Naive thymus-derived CD4-positive, alpha-beta T cell (primary cell): ENCODE measurements at regions not wholly inside any gene's neighbourhood (a gene's known extent, or its start where the extent isn't known, plus 50 kb on each side); places are given as distances from the start of the nearest gene placed in this dataset.

Experiments used
- ATAC-seq: fragments of 150-1000 bp; cut with Tn5 transposase; 2 replicates; pipeline ENCODE4 v1.10.0; 2021; ENCODE audit warnings: mild to moderate bottlenecking, moderate library complexity
- CTCF ChIA-PET: fragments of 350-600 bp; sonication (Branson Sonifier 250); formaldehyde crosslinking; loops from one replicate; lab custom pipeline; 2021; ENCODE audit warnings: antibody characterized with exemption; lab: Charles Lee
- POLR2A ChIA-PET: fragments of 350-600 bp; sonication (Branson Sonifier 250); formaldehyde crosslinking; loops from one replicate; lab custom pipeline; 2021; ENCODE audit warnings: antibody characterized with exemption, inconsistent platforms; lab: Charles Lee
- DNase-seq, 9 donors: peaks; one replicate each; pipeline versions ENCODE4 v3.0.0 to v3.0.0-alpha.2; 2020 to 2022; ENCODE audit warnings: mixed read lengths in 1 of 9
- H3K27ac ChIP-seq: one replicate; pipeline ENCODE4 v1.7.0; 2013; ENCODE audit warnings: mild to moderate bottlenecking, low read depth, low read length, moderate library complexity
- H3K27me3 ChIP-seq, 2 donors: one replicate each; pipeline ENCODE4 v1.7.0; 2013; ENCODE audit warnings: low read length in 2 of 2, mild to moderate bottlenecking in 2 of 2, moderate library complexity in 2 of 2; ENCODE audit not compliant: control insufficient read depth in 2 of 2, insufficient read depth in 2 of 2
- H3K36me3 ChIP-seq, 3 experiments: 1 replicate in 2 of 3; 2 replicates in 1 of 3; pipeline ENCODE4 v1.7.0; 2013; ENCODE audit warnings: low read length in 3 of 3, mild to moderate bottlenecking in 3 of 3, moderate library complexity in 1 of 3; ENCODE audit not compliant: insufficient read depth in 3 of 3, control insufficient read depth in 2 of 3
- H3K4me1 ChIP-seq, 2 donors: one replicate each; pipeline ENCODE4 v1.7.0; 2013; ENCODE audit warnings: low read length in 2 of 2, mild to moderate bottlenecking in 2 of 2, moderate library complexity in 1 of 2; ENCODE audit not compliant: control insufficient read depth in 2 of 2, insufficient read depth in 2 of 2
- H3K4me3 ChIP-seq: 2 replicates; pipeline ENCODE4 v1.7.0; 2013; ENCODE audit warnings: mild to moderate bottlenecking, low read length
- H3K9me3 ChIP-seq, 3 experiments: 1 replicate in 2 of 3; 2 replicates in 1 of 3; pipeline ENCODE4 v1.7.0; 2013; ENCODE audit warnings: low read length in 3 of 3; ENCODE audit not compliant: control insufficient read depth in 2 of 3
- H3K27ac Mint-ChIP-seq, 9 donors: one replicate each; pipeline ENCODE4 v1.8.0; 2020 to 2022; ENCODE audit warnings: mixed read lengths in 9 of 9, mild to moderate bottlenecking in 8 of 9, moderate library complexity in 5 of 9, inconsistent platforms in 2 of 9
- H3K27me3 Mint-ChIP-seq, 5 donors: one replicate each; pipeline ENCODE4 v1.8.0; 2021 to 2022; ENCODE audit warnings: mixed read lengths in 5 of 5, mild to moderate bottlenecking in 1 of 5
- H3K36me3 Mint-ChIP-seq, 5 donors: one replicate each; pipeline ENCODE4 v1.8.0; 2020 to 2022; ENCODE audit warnings: mixed read lengths in 5 of 5, mild to moderate bottlenecking in 3 of 5, inconsistent platforms in 1 of 5
- H3K4me1 Mint-ChIP-seq, 7 donors: one replicate each; pipeline ENCODE4 v1.8.0; 2020 to 2022; ENCODE audit warnings: mixed read lengths in 7 of 7, mild to moderate bottlenecking in 3 of 7, inconsistent platforms in 1 of 7
- H3K4me3 Mint-ChIP-seq, 10 donors: one replicate each; pipeline ENCODE4 v1.8.0; 2020 to 2022; ENCODE audit warnings: mild to moderate bottlenecking in 10 of 10, mixed read lengths in 10 of 10, moderate library complexity in 6 of 10, inconsistent platforms in 2 of 10
- H3K9me3 Mint-ChIP-seq, 11 donors: one replicate each; pipeline ENCODE4 v1.8.0; 2020 to 2022; ENCODE audit warnings: mixed read lengths in 11 of 11, mild to moderate bottlenecking in 4 of 11, inconsistent platforms in 1 of 11, moderate library complexity in 1 of 11
- intact Hi-C, 2 donors: fragments of 100-400 bp; cut with micrococcal nuclease; formaldehyde crosslinking; loops; one replicate each; pipeline ENCODE4 v1.15.1; 2023

- H3K36me3 Mint-ChIP-seq: peaks cover 0 to 4% (median 0%) of the 10 kb centered on the region in 5 donors
- H3K27ac ChIP-seq: no peak overlapping the region
- ChIA-PET CTCF (no interaction called here), POLR2A (no interaction called here)
- H3K36me3 ChIP-seq: no peaks in the 10 kb centered on the region
- DNase-seq (no peak), ATAC-seq (no peak)
- no peak overlapping the region for H3K4me3 ChIP-seq
- no peaks in the 10 kb centered on the region for H3K27me3 ChIP-seq
- no peaks in the 10 kb centered on the region for H3K4me1 ChIP-seq
- H3K4me1 Mint-ChIP-seq: peaks cover 0 to 1% (median 0%) of the 10 kb centered on the region in 7 donors
- intact Hi-C loops: no loop called here
- H3K4me3 Mint-ChIP-seq: no peak overlapping the region
- no peaks in the 10 kb centered on the region for H3K9me3 ChIP-seq
- H3K27ac Mint-ChIP-seq: no peak overlapping the region
- peaks cover 0 to 1% (median 0%) of the 10 kb centered on the region in 11 donors for H3K9me3 Mint-ChIP-seq
- peaks cover 5 to 15% (median 7%) of the 10 kb centered on the region in 5 donors for H3K27me3 Mint-ChIP-seq
These were observed 87.6 kb downstream of the SUCNR1 start for GRCh38 chr3:151960961-151961580.

DNA sequence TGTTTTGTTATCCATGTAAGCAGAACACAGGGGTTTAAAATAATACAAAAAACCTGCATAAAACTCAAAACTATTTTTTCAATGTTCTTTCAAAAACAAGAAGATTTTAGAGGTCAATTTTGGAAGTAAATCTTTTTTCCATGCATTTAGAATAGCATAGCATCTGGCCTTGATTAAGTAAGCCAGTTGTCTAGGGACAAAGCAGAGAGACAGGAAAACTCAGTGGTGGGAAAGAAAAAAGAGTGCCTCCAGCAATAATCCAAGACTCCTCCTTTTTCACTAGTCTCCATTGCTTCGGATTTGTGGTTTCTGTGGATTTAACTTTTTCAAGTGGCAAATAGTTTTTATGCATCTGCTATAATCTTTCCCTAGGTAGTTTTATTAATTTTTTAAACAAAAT lies 88.9 kb downstream of the SUCNR1 start:
- no peak overlapping the region for H3K4me3 ChIP-seq
- peaks cover 0 to 4% (median 0%) of the 10 kb centered on the region in 5 donors for H3K36me3 Mint-ChIP-seq
- H3K9me3 ChIP-seq: no peaks in the 10 kb centered on the region
- peaks cover 5 to 21% (median 7%) of the 10 kb centered on the region in 5 donors for H3K27me3 Mint-ChIP-seq
- intact Hi-C loops: no loop called here
- ChIA-PET POLR2A (no interaction called here), CTCF (no interaction called here)
- no peaks in the 10 kb centered on the region for H3K36me3 ChIP-seq
- H3K27ac Mint-ChIP-seq: no peak overlapping the region
- H3K27ac ChIP-seq: no peak overlapping the region
- DNase-seq (no peak), ATAC-seq (no peak)
- H3K27me3 ChIP-seq: no peaks in the 10 kb centered on the region
- H3K4me1 Mint-ChIP-seq: peaks cover 0 to 1% (median 0%) of the 10 kb centered on the region in 7 donors
- peaks cover 0 to 3% (median 0%) of the 10 kb centered on the region in 11 donors for H3K9me3 Mint-ChIP-seq
- no peaks in the 10 kb centered on the region for H3K4me1 ChIP-seq
- no peak overlapping the region for H3K4me3 Mint-ChIP-seq

DNA sequence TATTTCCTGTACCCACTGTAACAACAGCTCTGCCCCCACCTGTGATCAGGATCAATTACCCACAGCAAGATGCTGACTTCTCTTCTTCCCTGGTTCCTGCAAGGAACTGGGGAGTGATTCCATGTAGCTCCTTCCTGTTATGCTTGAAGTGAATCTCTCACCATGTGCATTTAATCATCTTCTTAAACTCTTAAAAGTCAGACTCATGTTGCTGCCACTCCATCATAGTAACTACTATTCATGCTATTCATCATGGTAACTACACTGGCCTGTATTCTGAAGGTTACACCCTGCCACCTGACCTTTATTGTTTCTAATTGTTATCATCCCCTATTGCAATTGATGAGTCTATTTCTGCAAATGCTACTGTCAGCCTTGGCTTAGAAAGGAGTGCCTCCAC lies 89.5 kb downstream of the SUCNR1 start:
- no peak overlapping the region for H3K4me3 Mint-ChIP-seq
- peaks cover 0 to 4% (median 0%) of the 10 kb centered on the region in 5 donors for H3K36me3 Mint-ChIP-seq
- peaks cover 5 to 27% (median 7%) of the 10 kb centered on the region in 5 donors for H3K27me3 Mint-ChIP-seq
- ATAC-seq (no peak), DNase-seq (no peak)
- Histone ChIP-seq H3K9me3 (no peaks in the 10 kb centered on the region), H3K4me3 (no peak overlapping the region), H3K27ac (no peak overlapping the region), H3K27me3 (no peaks in the 10 kb centered on the region), H3K4me1 (no peaks in the 10 kb centered on the region), H3K36me3 (no peaks in the 10 kb centered on the region)
- ChIA-PET CTCF (no interaction called here), POLR2A (no interaction called here)
- intact Hi-C loops: no loop called here
- no peak overlapping the region for H3K27ac Mint-ChIP-seq
- H3K4me1 Mint-ChIP-seq: peaks cover 0 to 1% (median 0%) of the 10 kb centered on the region in 7 donors
- H3K9me3 Mint-ChIP-seq: peaks cover 0 to 7% (median 0%) of the 10 kb centered on the region in 11 donors

- Mint-ChIP-seq H3K4me1 (peaks cover 0 to 1% (median 0%) of the 10 kb centered on the region in 7 donors), H3K4me3 (no peak overlapping the region), H3K36me3 (peaks cover 0 to 4% (median 0%) of the 10 kb centered on the region in 5 donors), H3K9me3 (peaks cover 0 to 9% (median 0%) of the 10 kb centered on the region in 11 donors), H3K27me3 (peaks cover 5 to 31% (median 7%) of the 10 kb centered on the region in 5 donors), H3K27ac (no peak overlapping the region)
- ATAC-seq (no peak), DNase-seq (no peak)
- Histone ChIP-seq H3K9me3 (no peaks in the 10 kb centered on the region), H3K27me3 (no peaks in the 10 kb centered on the region), H3K4me3 (no peak overlapping the region), H3K4me1 (no peaks in the 10 kb centered on the region), H3K27ac (no peak overlapping the region), H3K36me3 (no peaks in the 10 kb centered on the region)
- ChIA-PET POLR2A (no interaction called here), CTCF (no interaction called here)
- intact Hi-C loops: no loop called here
These were observed 91.3 kb downstream of the SUCNR1 start for GRCh38 chr3:151964743-151965142.

DNA sequence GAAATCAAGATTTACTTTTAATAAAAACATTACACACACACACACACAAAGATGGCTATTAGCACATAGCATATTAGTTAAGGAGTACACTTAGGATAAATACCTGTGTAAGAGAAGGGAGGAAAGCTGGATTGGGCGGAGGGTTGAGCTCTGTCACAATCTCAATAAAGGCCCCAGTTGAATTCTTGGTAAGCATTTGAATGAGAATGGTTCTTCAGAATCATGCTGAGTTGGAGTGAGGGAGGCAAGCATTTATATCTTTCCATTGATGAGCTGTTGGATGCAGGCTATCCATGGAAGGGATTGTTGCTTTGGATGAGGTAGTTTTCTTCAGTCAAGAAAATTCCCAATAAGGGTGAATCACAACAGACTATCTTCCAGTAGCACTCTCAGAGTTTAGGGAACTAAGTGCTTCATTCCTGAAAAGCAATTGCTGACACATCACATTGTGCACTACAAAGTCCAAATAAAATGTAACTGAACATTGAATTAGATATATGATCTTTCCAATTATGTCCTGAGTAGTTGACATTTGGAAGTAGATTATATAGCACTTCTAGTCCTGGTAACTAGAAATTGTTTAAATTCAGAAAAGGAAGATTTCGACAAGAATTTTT lies 95.7 kb downstream of the SUCNR1 start:
- Histone ChIP-seq H3K27ac (no peak overlapping the region), H3K4me1 (no peaks in the 10 kb centered on the region), H3K4me3 (no peak overlapping the region), H3K9me3 (no peaks in the 10 kb centered on the region), H3K27me3 (no peaks in the 10 kb centered on the region), H3K36me3 (no peaks in the 10 kb centered on the region)
- H3K36me3 Mint-ChIP-seq: no peaks in the 10 kb centered on the region
- intact Hi-C loops: no loop called here
- peaks cover 0 to 9% (median 0%) of the 10 kb centered on the region in 11 donors for H3K9me3 Mint-ChIP-seq
- H3K4me1 Mint-ChIP-seq: no peaks in the 10 kb centered on the region
- H3K27me3 Mint-ChIP-seq: peaks cover 0 to 31% (median 0%) of the 10 kb centered on the region in 5 donors
- no peak for ATAC-seq
- no peak overlapping the region for H3K27ac Mint-ChIP-seq
- ChIA-PET CTCF (no interaction called here), POLR2A (no interaction called here)
- DNase-seq: no peak
- no peak overlapping the region for H3K4me3 Mint-ChIP-seq

GRCh38 chr3:151971814-151972579 lies 98.6 kb downstream of the SUCNR1 start:
- no peak overlapping the region for H3K4me3 Mint-ChIP-seq
- peaks cover 0 to 7% (median 0%) of the 10 kb centered on the region in 11 donors for H3K9me3 Mint-ChIP-seq
- Histone ChIP-seq H3K4me1 (no peaks in the 10 kb centered on the region), H3K9me3 (no peaks in the 10 kb centered on the region), H3K27me3 (no peaks in the 10 kb centered on the region), H3K4me3 (no peak overlapping the region), H3K36me3 (no peaks in the 10 kb centered on the region), H3K27ac (no peak overlapping the region)
- no peak overlapping the region for H3K27ac Mint-ChIP-seq
- no peak for ATAC-seq
- ChIA-PET CTCF (no interaction called here), POLR2A (no interaction called here)
- no peak for DNase-seq
- no peaks in the 10 kb centered on the region for H3K36me3 Mint-ChIP-seq
- H3K4me1 Mint-ChIP-seq: peaks cover 0 to 4% (median 0%) of the 10 kb centered on the region in 7 donors
- intact Hi-C loops: no loop called here
- peaks cover 0 to 19% (median 0%) of the 10 kb centered on the region in 5 donors for H3K27me3 Mint-ChIP-seq
